HEK293 (cell line): ENCODE measurements at regions not wholly inside any gene's neighbourhood (a gene's known extent, or its start where the extent isn't known, plus 50 kb on each side); places are given as distances from the start of the nearest gene placed in this dataset.
A peak's percentile ranks its signal among the peaks of the same experiment; 100 is the strongest.

Experiments used
- CTCF ChIA-PET: fragments of 350-600 bp; formaldehyde crosslinking; extraction: SDS; loops from one replicate; lab custom pipeline; 2021; ENCODE audit warnings: antibody characterized with exemption; lab: Yijun Ruan, JAX
- POLR2A ChIA-PET: fragments of 300-600 bp; formaldehyde crosslinking; extraction: SDS; loops from one replicate; lab custom pipeline; 2020; ENCODE audit warnings: antibody characterized with exemption, inconsistent platforms; lab: Yijun Ruan, JAX
- H3K27ac ChIP-seq: fragments of 200-500 bp; sonication (Bioruptor generic); 2 replicates; pipeline ENCODE4 v1.5.1; 2014; ENCODE audit warnings: low read depth, low read length, control low read depth, inconsistent platforms; ENCODE audit errors: extremely low read depth
- H3K36me3 ChIP-seq, 2 experiments: fragments of 200-500 bp in 1 of 2; sonication (Bioruptor generic) in 1 of 2; 1 replicate in 1 of 2; 2 replicates in 1 of 2; pipeline ENCODE4 v1.5.1; 2014 to 2017; ENCODE audit warnings: inconsistent platforms in 2 of 2, low read length in 2 of 2; ENCODE audit not compliant: control insufficient read depth in 2 of 2, insufficient read depth in 1 of 2
- H3K4me1 ChIP-seq: fragments of 200-500 bp; sonication (Bioruptor generic); 2 replicates; pipeline ENCODE4 v1.5.1; 2014; ENCODE audit warnings: mild to moderate bottlenecking, low read length, inconsistent platforms; ENCODE audit not compliant: control insufficient read depth, insufficient read depth
- H3K4me3 ChIP-seq: 2 replicates; pipeline ENCODE4 v1.5.1; 2011; ENCODE audit warnings: low read depth, mild to moderate bottlenecking, control low read depth, low read length, moderate library complexity
- H3K9me3 ChIP-seq: fragments of 200-500 bp; sonication (Bioruptor generic); 2 replicates; pipeline ENCODE4 v1.5.1; 2014; ENCODE audit warnings: low read depth, low read length, inconsistent platforms; ENCODE audit not compliant: control insufficient read depth, insufficient read depth
- AEBP2 ChIP-seq: fragments of 450-650 bp; formaldehyde crosslinking; IDR thresholded peaks from 2 replicates; pipeline ENCODE4 v1.5.1; 2016; ENCODE audit warnings: missing biosample characterization, missing genetic modification characterization, borderline replicate concordance
- GLIS1 ChIP-seq: fragments of 450-650 bp; formaldehyde crosslinking; IDR thresholded peaks from 2 replicates; pipeline ENCODE4 v1.5.1; 2016; ENCODE audit warnings: missing biosample characterization, missing genetic modification characterization
- GLIS2 ChIP-seq: fragments of 450-650 bp; formaldehyde crosslinking; IDR thresholded peaks from 2 replicates; pipeline ENCODE4 v1.5.1; 2016; ENCODE audit warnings: missing biosample characterization, missing genetic modification characterization
- KLF1 ChIP-seq: fragments of 450-650 bp; formaldehyde crosslinking; IDR thresholded peaks from 2 replicates; pipeline ENCODE4 v1.5.1; 2016; ENCODE audit warnings: missing biosample characterization, missing genetic modification characterization
- KLF8 ChIP-seq: fragments of 450-650 bp; formaldehyde crosslinking; IDR thresholded peaks from 2 replicates; pipeline ENCODE4 v1.5.1; 2016; ENCODE audit warnings: missing biosample characterization, missing genetic modification characterization
- KLF9 ChIP-seq: fragments of 450-650 bp; formaldehyde crosslinking; IDR thresholded peaks from 2 replicates; pipeline ENCODE4 v1.5.1; 2016; ENCODE audit warnings: missing biosample characterization, missing genetic modification characterization, low read depth
- MYNN ChIP-seq: fragments of 450-650 bp; formaldehyde crosslinking; IDR thresholded peaks from 2 replicates; pipeline ENCODE4 v1.5.1; 2016; ENCODE audit warnings: missing biosample characterization, missing genetic modification characterization, borderline replicate concordance
- SCRT1 ChIP-seq: fragments of 450-650 bp; formaldehyde crosslinking; IDR thresholded peaks from 2 replicates; pipeline ENCODE4 v1.5.1; 2016; ENCODE audit warnings: missing biosample characterization, missing genetic modification characterization, borderline replicate concordance
- ZNF202 ChIP-seq: fragments of 450-650 bp; formaldehyde crosslinking; IDR thresholded peaks from 2 replicates; pipeline ENCODE4 v1.5.1; 2016; ENCODE audit warnings: missing biosample characterization, missing genetic modification characterization, borderline replicate concordance
- ZNF211 ChIP-seq: fragments of 450-650 bp; formaldehyde crosslinking; IDR thresholded peaks from 2 replicates; pipeline ENCODE4 v1.5.1; 2016; ENCODE audit warnings: low read depth, missing biosample characterization, missing genetic modification characterization
- ZNF354C ChIP-seq: fragments of 450-650 bp; formaldehyde crosslinking; IDR thresholded peaks from 2 replicates; pipeline ENCODE4 v1.5.1; 2016; ENCODE audit warnings: missing biosample characterization, missing genetic modification characterization, low read depth, borderline replicate concordance
- ZNF366 ChIP-seq: fragments of 450-650 bp; formaldehyde crosslinking; conservative IDR thresholded peaks from 2 replicates; pipeline ENCODE4 v1.5.1; 2016; ENCODE audit warnings: missing biosample characterization, missing genetic modification characterization
- ZNF600 ChIP-seq: fragments of 450-650 bp; formaldehyde crosslinking; IDR thresholded peaks from 2 replicates; pipeline ENCODE4 v1.5.1; 2016; ENCODE audit warnings: missing biosample characterization, missing genetic modification characterization
- ZNF621 ChIP-seq: fragments of 450-650 bp; formaldehyde crosslinking; IDR thresholded peaks from 2 replicates; pipeline ENCODE4 v1.5.1; 2017; ENCODE audit warnings: missing biosample characterization, missing genetic modification characterization
- ZNF639 ChIP-seq: fragments of 450-650 bp; formaldehyde crosslinking; IDR thresholded peaks from 2 replicates; pipeline ENCODE4 v1.5.1; 2016; ENCODE audit warnings: missing biosample characterization, missing genetic modification characterization
- ZNF777 ChIP-seq: fragments of 450-650 bp; formaldehyde crosslinking; IDR thresholded peaks from 2 replicates; pipeline ENCODE4 v1.5.1; 2017; ENCODE audit warnings: missing biosample characterization, missing genetic modification characterization, borderline replicate concordance
- ZSCAN4 ChIP-seq: fragments of 450-650 bp; formaldehyde crosslinking; IDR thresholded peaks from 2 replicates; pipeline ENCODE4 v1.5.1; 2017; ENCODE audit warnings: missing biosample characterization, missing genetic modification characterization
- ZXDB ChIP-seq: fragments of 450-650 bp; formaldehyde crosslinking; IDR thresholded peaks from 2 replicates; pipeline ENCODE4 v1.5.1; 2016; ENCODE audit warnings: missing biosample characterization, missing genetic modification characterization

GRCh38 chr1:204751480-204751879, 65.9 kb upstream of the LRRN2 start (continued):
- TF ChIP-seq ZSCAN4 (tag by site-specific recombination) (no peak), ZNF366 (tag by site-specific recombination) (no peak), KLF8 (tag by site-specific recombination) (no peak), ZNF600 (tag by site-specific recombination) (no peak), ZNF354C (tag by site-specific recombination) (no peak), ZNF211 (tag by site-specific recombination) (no peak), ZXDB (tag by site-specific recombination) (no peak), GLIS1 (tag by site-specific recombination) (no peak), SCRT1 (tag by site-specific recombination) (no peak)

- Histone ChIP-seq H3K27ac (no peak overlapping the region), H3K36me3 (no peaks in the 10 kb centered on the region), H3K4me1 (no peaks in the 10 kb centered on the region), H3K4me3 (no peak overlapping the region), H3K9me3 (no peaks in the 10 kb centered on the region)
- POLR2A ChIA-PET = no interaction called here
- CTCF ChIA-PET = interaction anchor here (0.5 to 2.4 kb wide), 6 partner anchors 12 to 249 kb away, joined by 3 to 19 read pairs (median 6); no protein-coding TSS in a partner anchor
- TF ChIP-seq ZNF639 (no peak), ZNF202 (no peak), AEBP2 (no peak), KLF1 (tag by site-specific recombination) (peak; percentile 92), MYNN (no peak), KLF9 (tag by site-specific recombination) (0 out of 2 replicates have a peak, but pooled peaks have one; percentile 20), GLIS2 (tag by site-specific recombination) (no peak)
These were observed 66.5 kb upstream of the LRRN2 start for GRCh38 chr1:204751883-204752687.

- TF ChIP-seq ZNF777 (tag by site-specific recombination) (no peak), ZNF621 (tag by site-specific recombination) (no peak)
- no peaks in the 10 kb centered on the region for H3K36me3 ChIP-seq
- no peak overlapping the region for H3K4me3 ChIP-seq
- ChIA-PET CTCF (interaction anchor here (1.2 to 1.6 kb wide), 3 partner anchors 11 to 54 kb away, joined by 5 to 19 read pairs (median 8); no protein-coding TSS in a partner anchor), POLR2A (no interaction called here)
- no peaks in the 10 kb centered on the region for H3K9me3 ChIP-seq
- H3K4me1 ChIP-seq = no peaks in the 10 kb centered on the region
- H3K27ac ChIP-seq = no peak overlapping the region
These were observed 67.1 kb upstream of the LRRN2 start for GRCh38 chr1:204752688-204753040.
